GM12872 (cell line): ENCODE measurements at regions not wholly inside any gene's neighbourhood (a gene's known extent, or its start where the extent isn't known, plus 50 kb on each side); places are given as distances from the start of the nearest gene placed in this dataset.

ENCODE experiments used
- CTCF ChIP-seq: IDR thresholded peaks from 3 replicates; pipeline ENCODE4 v1.5.1; 2011; ENCODE audit warnings: low read depth, mild to moderate bottlenecking, low read length, moderate library complexity; ENCODE audit not compliant: insufficient read depth

DNA sequence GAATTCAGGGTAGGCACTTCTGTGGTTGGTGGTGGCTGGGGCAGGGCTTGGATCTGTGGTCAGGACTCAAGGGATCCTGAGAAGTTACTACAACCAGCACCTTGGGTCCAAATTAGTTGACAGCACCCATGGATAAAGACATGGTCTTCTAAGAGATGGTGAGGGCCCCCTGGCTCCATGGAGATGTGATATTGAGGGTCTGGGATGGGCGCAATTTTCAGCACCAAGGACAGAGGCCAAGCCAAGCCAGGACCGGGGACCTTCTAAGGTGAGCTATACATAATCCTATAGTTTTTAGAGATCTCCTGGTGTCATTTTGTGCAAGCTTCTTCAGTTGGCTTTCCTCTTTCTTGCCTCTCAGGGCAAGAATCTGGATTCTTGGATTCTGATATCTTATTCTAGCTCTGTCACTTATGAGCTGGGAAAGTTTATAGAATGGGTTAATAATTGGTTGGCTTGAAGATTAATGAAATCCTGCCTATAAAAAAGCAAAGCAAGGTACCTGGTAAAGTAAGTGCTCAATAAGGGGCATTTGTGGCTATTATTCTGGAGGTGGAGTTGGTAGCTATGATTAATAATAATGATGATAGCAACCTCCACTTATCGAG is 130.1 kb upstream of the LHX5 start:
- no peak for TF ChIP-seq CTCF

GRCh38 chr12:113598815-113599406 is 127.2 kb upstream of the LHX5 start:
- TF ChIP-seq CTCF = no peak

GRCh38 chr12:113594967-113595366 is 123.3 kb upstream of the LHX5 start:
- TF ChIP-seq CTCF = no peak

DNA sequence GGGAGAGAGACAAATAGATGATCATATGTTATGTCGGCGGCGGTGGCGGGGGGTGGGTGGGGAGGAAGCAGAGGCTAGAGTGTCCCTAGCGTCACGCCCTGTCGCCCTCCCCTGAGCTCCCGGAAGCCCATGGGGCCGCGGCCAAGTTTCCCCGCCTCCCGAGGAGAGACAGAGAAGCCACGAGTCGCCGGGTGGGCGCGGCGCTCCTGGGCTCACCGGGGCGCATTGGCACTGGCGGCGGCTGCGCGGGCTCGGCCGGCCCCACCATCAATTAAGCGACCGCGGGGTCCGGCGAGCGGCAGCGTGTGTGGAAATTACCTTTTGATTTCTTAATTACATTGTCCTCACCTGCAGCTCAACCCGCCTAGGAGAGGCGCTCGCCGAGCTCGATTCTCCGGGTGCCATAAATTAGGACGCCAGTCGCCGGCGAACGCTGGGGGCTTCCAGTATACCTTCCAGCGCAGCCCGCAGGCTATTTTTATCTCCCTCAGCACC is 119.9 kb upstream of the LHX5 start:
- TF ChIP-seq CTCF = no peak

DNA sequence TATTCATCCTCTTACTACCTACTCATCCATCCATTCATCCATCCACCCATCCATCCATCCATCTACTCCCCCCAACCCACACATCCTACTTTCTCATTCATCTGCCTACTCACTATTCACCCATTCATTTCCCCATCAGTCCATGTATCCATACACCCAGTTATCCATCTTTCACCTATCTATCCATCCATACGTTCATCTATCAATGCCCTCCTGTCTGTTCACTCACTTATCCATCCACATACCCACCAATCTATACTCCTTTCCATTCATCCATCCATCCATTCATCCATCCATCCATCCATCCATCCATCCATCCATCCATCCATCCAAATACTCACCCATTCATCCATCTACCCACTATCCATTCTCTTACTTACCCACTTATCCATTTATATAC is 117.8 kb upstream of the LHX5 start:
- no peak for TF ChIP-seq CTCF

- no peak for TF ChIP-seq CTCF
Observed at GRCh38 chr12:113587720-113588119, 116.0 kb upstream of the LHX5 start.

GRCh38 chr12:113586461-113586860 is 114.8 kb upstream of the LHX5 start:
- TF ChIP-seq CTCF = no peak
